Endodermal cell (in vitro differentiated cells): ENCODE measurements at regions not wholly inside any gene's neighbourhood (a gene's known extent, or its start where the extent isn't known, plus 50 kb on each side); places are given as distances from the start of the nearest gene placed in this dataset.

ENCODE experiments used
- DNase-seq: peaks from one replicate; pipeline ENCODE4 v3.0.0-alpha.2; 2017
- H3K27ac ChIP-seq: 2 replicates; pipeline ENCODE4 v1.5.1; 2013; ENCODE audit warnings: mild to moderate bottlenecking, low read depth, low read length, moderate library complexity
- H3K27me3 ChIP-seq: 2 replicates; pipeline ENCODE4 v1.6.1; 2013; ENCODE audit warnings: mild to moderate bottlenecking, low read length, moderate library complexity; ENCODE audit not compliant: insufficient read depth, control insufficient read depth, poor library complexity, severe bottlenecking
- H3K36me3 ChIP-seq: 2 replicates; pipeline ENCODE4 v1.7.0; 2013; ENCODE audit warnings: mild to moderate bottlenecking, low read length, moderate library complexity; ENCODE audit not compliant: control insufficient read depth, insufficient read depth
- H3K4me1 ChIP-seq: one replicate; pipeline ENCODE4 v1.7.0; 2013; ENCODE audit warnings: low read length; ENCODE audit not compliant: control insufficient read depth, insufficient read depth
- H3K4me3 ChIP-seq: 2 replicates; pipeline ENCODE4 v1.5.1; 2013; ENCODE audit warnings: mild to moderate bottlenecking, low read length, moderate library complexity
- H3K9ac ChIP-seq: 2 replicates; pipeline ENCODE4 v1.6.1; 2013; ENCODE audit warnings: mild to moderate bottlenecking, low read length, moderate library complexity; ENCODE audit not compliant: poor library complexity, severe bottlenecking; ENCODE audit errors: extremely low read depth
- H3K9me3 ChIP-seq: 2 replicates; pipeline ENCODE4 v1.6.1; 2013; ENCODE audit warnings: mild to moderate bottlenecking, low read length, moderate library complexity; ENCODE audit not compliant: control insufficient read depth
- H3K27ac Mint-ChIP-seq: 2 replicates; pipeline ENCODE4 v1.8.0; 2020; ENCODE audit warnings: mixed read lengths
- H3K27me3 Mint-ChIP-seq: 2 replicates; pipeline ENCODE4 v1.8.0; 2021; ENCODE audit warnings: mild to moderate bottlenecking, mixed read lengths; ENCODE audit not compliant: insufficient read depth
- H3K36me3 Mint-ChIP-seq: 2 replicates; pipeline ENCODE4 v1.8.0; 2020; ENCODE audit warnings: low read depth, mixed read lengths
- H3K4me1 Mint-ChIP-seq: 2 replicates; pipeline ENCODE4 v1.8.0; 2020; ENCODE audit warnings: mixed read lengths
- H3K4me3 Mint-ChIP-seq: 2 replicates; pipeline ENCODE4 v1.8.0; 2020; ENCODE audit warnings: mild to moderate bottlenecking, moderate library complexity, mixed read lengths
- H3K9me3 Mint-ChIP-seq: 2 replicates; pipeline ENCODE4 v1.8.0; 2020; ENCODE audit warnings: mild to moderate bottlenecking, mixed read lengths
- WGBS, 2 experiments: methylation state at CpG; one replicate each; pipeline versions ENCODE4 v1.1.5 to v1.1.7; 2013; ENCODE audit warnings: missing lambda C conversion rate in 2 of 2, mixed read lengths in 1 of 2; ENCODE audit not compliant: insufficient coverage in 1 of 2, insufficient read length in 1 of 2; 5-methylcytosine and 5-hydroxymethylcytosine counted together
- TF ChIP-seq, protein P1 (sequence below): fragments of 200-600 bp; sonication (generic); conservative IDR thresholded peaks from 2 replicates; pipeline ENCODE4 v1.5.0; 2021; ENCODE audit warnings: antibody characterized with exemption, mild to moderate bottlenecking

DNA sequence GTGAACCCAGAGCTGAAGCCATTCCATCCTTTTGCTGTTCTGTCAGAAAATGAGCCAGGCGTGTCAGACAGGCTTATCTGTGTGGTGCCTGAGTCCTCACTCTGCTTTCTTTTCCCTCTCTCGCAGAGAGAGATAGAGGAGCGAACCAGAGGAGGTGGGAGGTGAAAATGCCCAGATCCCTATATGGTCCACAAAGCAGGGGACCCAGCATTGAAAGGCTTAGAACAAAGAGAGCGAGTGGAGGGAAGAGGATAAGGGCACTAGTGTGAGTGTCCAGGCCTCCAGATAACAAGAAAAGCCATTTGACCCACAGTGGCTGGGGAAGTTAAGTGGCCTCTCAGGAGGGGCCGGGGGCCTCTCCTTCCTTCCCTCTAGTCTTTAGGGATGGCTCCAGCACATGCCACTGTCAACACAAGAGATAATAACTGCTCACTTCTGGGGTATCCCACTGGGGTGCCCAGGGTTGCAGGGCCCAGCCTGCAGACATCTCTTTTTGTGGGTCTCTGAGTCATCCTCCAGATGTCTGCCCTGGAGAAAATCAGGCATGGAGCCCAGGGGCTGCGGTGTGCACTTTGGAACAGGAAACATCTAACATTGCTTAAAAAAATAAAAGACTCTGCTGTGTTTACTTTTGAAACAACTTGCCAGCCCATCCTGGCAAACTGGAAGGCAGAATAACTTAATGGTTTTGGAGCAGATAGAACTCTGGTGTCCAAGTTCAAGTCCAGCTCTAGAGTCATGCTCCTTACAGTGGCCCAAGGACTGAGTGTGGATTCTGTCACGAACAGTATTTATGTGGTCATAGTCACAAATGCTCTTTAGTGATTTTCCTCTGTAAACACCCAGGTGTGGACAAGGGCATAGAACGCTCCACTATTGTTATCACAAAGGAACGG lies 189.5 kb downstream of the CXCL12 start:
- Mint-ChIP-seq H3K36me3 (no peaks in the 10 kb centered on the region), H3K27ac (no peak overlapping the region), H3K4me1 (peaks cover 4% of the 10 kb centered on the region), H3K27me3 (peaks cover 1% of the 10 kb centered on the region), H3K4me3 (no peak overlapping the region), H3K9me3 (peaks cover 6% of the 10 kb centered on the region)
- DNase-seq, result no peak
- Histone ChIP-seq H3K9ac (no peak overlapping the region), H3K9me3 (peaks cover 8% of the 10 kb centered on the region), H3K4me1 (no peaks in the 10 kb centered on the region), H3K27ac (no peak overlapping the region), H3K27me3 (no peaks in the 10 kb centered on the region), H3K36me3 (no peaks in the 10 kb centered on the region), H3K4me3 (no peak overlapping the region)
- 90% methylated on average over 5 to 9 of the region's 9 CpGs for WGBS, 2 experiments
- TF ChIP-seq, protein P1, sequence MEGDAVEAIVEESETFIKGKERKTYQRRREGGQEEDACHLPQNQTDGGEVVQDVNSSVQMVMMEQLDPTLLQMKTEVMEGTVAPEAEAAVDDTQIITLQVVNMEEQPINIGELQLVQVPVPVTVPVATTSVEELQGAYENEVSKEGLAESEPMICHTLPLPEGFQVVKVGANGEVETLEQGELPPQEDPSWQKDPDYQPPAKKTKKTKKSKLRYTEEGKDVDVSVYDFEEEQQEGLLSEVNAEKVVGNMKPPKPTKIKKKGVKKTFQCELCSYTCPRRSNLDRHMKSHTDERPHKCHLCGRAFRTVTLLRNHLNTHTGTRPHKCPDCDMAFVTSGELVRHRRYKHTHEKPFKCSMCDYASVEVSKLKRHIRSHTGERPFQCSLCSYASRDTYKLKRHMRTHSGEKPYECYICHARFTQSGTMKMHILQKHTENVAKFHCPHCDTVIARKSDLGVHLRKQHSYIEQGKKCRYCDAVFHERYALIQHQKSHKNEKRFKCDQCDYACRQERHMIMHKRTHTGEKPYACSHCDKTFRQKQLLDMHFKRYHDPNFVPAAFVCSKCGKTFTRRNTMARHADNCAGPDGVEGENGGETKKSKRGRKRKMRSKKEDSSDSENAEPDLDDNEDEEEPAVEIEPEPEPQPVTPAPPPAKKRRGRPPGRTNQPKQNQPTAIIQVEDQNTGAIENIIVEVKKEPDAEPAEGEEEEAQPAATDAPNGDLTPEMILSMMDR, result no peak

DNA sequence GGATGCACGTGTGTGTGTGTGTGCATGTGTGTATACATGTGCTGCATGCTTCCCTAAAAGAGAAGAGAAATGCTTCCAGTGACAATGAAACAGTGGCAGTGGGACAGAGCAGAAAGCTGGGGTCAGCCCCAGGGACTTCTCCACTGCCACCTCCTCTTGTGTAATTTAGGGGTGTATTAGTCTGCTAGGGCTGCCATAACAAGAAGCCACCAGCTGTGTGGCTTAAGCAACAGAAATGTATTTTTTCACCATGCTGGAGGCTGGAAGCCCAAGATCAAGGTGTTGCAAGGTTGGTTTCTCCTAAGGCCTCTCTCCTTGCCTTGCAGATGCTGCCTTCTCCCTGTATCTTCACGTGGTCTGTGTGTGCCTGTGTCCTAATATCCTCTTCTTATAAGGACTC lies 190.5 kb downstream of the CXCL12 start:
- no peak overlapping the region for H3K4me3 ChIP-seq
- WGBS, 2 experiments, result 94 to 100% methylated on average over 1 to 2 of the region's 2 CpGs
- Mint-ChIP-seq H3K4me1 (peaks cover 4% of the 10 kb centered on the region), H3K27me3 (peaks cover 1% of the 10 kb centered on the region), H3K27ac (no peak overlapping the region), H3K36me3 (no peaks in the 10 kb centered on the region), H3K9me3 (peaks cover 6% of the 10 kb centered on the region), H3K4me3 (no peak overlapping the region)
- no peaks in the 10 kb centered on the region for H3K36me3 ChIP-seq
- H3K27me3 ChIP-seq, result no peaks in the 10 kb centered on the region
- no peak for DNase-seq
- TF ChIP-seq, protein P1, result no peak
- H3K9ac ChIP-seq, result no peak overlapping the region
- no peak overlapping the region for H3K27ac ChIP-seq
- H3K9me3 ChIP-seq, result peaks cover 8% of the 10 kb centered on the region
- no peaks in the 10 kb centered on the region for H3K4me1 ChIP-seq

DNA sequence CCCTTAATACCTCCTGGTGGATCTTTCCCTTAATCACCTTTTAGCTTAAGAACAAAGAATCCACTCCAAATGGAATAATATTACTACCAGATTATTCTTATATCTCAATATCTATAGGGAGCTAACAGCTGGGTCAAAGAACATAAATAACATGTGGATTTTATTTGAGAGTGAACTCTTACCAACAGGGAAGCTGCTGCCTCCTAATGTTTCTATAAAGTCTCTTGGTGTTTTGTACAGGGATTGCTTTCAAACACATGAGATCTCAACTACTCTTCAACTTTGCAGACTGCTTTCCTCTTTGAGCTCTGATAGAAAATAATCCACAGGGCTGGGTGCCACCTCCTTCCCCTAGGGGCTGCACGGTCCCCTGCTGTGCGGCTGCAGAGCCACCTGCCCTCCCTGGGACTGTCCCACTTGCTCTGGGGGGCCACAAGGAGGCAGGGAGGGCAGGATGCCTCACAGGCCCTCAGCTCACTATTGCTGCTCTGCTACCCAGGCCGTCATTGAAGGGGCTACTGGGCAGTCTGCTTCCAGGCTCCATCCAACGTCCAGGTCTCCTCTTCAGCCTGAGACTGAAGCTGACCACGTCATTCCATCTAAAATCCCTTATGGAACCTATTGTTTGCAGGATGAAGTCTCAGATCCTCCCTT lies 191.2 kb downstream of the CXCL12 start:
- Mint-ChIP-seq H3K27me3 (peaks cover 1% of the 10 kb centered on the region), H3K4me1 (peaks cover 4% of the 10 kb centered on the region), H3K27ac (no peak overlapping the region), H3K4me3 (no peak overlapping the region), H3K36me3 (no peaks in the 10 kb centered on the region), H3K9me3 (peaks cover 6% of the 10 kb centered on the region)
- H3K27me3 ChIP-seq, result no peaks in the 10 kb centered on the region
- H3K9ac ChIP-seq, result no peak overlapping the region
- no peak overlapping the region for H3K4me3 ChIP-seq
- no peak for DNase-seq
- H3K4me1 ChIP-seq, result no peaks in the 10 kb centered on the region
- TF ChIP-seq, protein P1, result no peak
- H3K9me3 ChIP-seq, result peaks cover 8% of the 10 kb centered on the region
- H3K27ac ChIP-seq, result no peak overlapping the region
- WGBS, 2 experiments, result 84 to 94% methylated on average over 3 to 5 of the region's 5 CpGs
- H3K36me3 ChIP-seq, result no peaks in the 10 kb centered on the region
